ENCODE measurements at regions not wholly inside any gene's neighbourhood (a gene's known extent, or its start where the extent isn't known, plus 50 kb on each side); places are given as distances from the start of the nearest gene placed in this dataset.
"Not testable (repeated sequence)": the region's sequence is repeated elsewhere in the genome, so short reads cannot be mapped to it uniquely, and the experiment has no call there.

GRCh38 chr10:87301466-87302115 is 56.0 kb upstream of the NUTM2D start:
- TF ChIP-seq, protein P1, sequence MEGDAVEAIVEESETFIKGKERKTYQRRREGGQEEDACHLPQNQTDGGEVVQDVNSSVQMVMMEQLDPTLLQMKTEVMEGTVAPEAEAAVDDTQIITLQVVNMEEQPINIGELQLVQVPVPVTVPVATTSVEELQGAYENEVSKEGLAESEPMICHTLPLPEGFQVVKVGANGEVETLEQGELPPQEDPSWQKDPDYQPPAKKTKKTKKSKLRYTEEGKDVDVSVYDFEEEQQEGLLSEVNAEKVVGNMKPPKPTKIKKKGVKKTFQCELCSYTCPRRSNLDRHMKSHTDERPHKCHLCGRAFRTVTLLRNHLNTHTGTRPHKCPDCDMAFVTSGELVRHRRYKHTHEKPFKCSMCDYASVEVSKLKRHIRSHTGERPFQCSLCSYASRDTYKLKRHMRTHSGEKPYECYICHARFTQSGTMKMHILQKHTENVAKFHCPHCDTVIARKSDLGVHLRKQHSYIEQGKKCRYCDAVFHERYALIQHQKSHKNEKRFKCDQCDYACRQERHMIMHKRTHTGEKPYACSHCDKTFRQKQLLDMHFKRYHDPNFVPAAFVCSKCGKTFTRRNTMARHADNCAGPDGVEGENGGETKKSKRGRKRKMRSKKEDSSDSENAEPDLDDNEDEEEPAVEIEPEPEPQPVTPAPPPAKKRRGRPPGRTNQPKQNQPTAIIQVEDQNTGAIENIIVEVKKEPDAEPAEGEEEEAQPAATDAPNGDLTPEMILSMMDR (IDR thresholded peaks at IDR 0.05 in 2 of 3, conservative IDR thresholded peaks at IDR 0.05 in 1 of 3; ENCODE audit: insufficient read depth in 2 of 3, low read depth in 1 of 3, low read length in 3 of 3), result not testable (repeated sequence)
- not testable (repeated sequence) for TF ChIP-seq TCF7L2 (IDR thresholded peaks at IDR 0.05; ENCODE audit: low read depth, low read length); EZH2 (IDR thresholded peaks at IDR 0.05; ENCODE audit: borderline replicate concordance, low read depth, low read length); MGA (IDR thresholded peaks at IDR 0.05); TEAD4 (IDR thresholded peaks at IDR 0.05; ENCODE audit: low read length); TEAD4 (CRISPR knock-in tag; IDR thresholded peaks at IDR 0.05; ENCODE audit: borderline replicate concordance)
- TF ChIP-seq, protein P2, sequence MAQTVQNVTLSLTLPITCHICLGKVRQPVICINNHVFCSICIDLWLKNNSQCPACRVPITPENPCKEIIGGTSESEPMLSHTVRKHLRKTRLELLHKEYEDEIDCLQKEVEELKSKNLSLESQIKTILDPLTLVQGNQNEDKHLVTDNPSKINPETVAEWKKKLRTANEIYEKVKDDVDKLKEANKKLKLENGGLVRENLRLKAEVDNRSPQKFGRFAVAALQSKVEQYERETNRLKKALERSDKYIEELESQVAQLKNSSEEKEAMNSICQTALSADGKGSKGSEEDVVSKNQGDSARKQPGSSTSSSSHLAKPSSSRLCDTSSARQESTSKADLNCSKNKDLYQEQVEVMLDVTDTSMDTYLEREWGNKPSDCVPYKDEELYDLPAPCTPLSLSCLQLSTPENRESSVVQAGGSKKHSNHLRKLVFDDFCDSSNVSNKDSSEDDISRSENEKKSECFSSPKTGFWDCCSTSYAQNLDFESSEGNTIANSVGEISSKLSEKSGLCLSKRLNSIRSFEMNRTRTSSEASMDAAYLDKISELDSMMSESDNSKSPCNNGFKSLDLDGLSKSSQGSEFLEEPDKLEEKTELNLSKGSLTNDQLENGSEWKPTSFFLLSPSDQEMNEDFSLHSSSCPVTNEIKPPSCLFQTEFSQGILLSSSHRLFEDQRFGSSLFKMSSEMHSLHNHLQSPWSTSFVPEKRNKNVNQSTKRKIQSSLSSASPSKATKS (CRISPR knock-in tag; IDR thresholded peaks at IDR 0.05), result not testable (repeated sequence)
